ENCODE measurements at regions not wholly inside any gene's neighbourhood (a gene's known extent, or its start where the extent isn't known, plus 50 kb on each side); places are given as distances from the start of the nearest gene placed in this dataset.

DNA sequence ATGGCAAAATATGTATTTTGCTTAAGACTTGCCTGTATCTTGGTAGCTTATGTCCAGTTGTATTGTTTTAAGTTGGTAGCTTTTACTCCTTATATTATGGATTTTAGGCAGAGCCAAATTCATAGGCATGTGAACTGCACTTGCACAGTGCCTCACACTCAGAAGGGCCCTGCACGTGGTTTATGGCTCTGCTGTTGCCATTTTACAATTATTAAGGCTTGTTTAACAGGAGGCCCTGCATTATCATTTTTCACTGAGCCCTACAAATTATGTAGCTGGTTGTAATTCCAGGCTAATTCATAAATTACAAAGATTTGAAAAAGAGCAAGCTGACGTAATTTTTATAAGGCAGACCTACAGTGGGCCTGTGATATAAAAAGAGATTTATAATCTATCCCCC is 537.6 kb upstream of the UBE2E2 start:
- TF ChIP-seq EZH2 (IDR thresholded peaks at IDR 0.05), result no peak
- no peak for TF ChIP-seq POLR2AphosphoS5 (IDR thresholded peaks at IDR 0.05; ENCODE audit: borderline replicate concordance, low read depth, low read length)

All from SK-N-MC (cell line).